Mesothelial cell of epicardium (in vitro differentiated cells): ENCODE measurements at regions not wholly inside any gene's neighbourhood (a gene's known extent, or its start where the extent isn't known, plus 50 kb on each side); places are given as distances from the start of the nearest gene placed in this dataset.

Source experiments
- DNase-seq, 2 experiments: peaks; one replicate each; pipeline ENCODE4 v3.0.0; 2021; ENCODE audit warnings: low spot score in 2 of 2; ENCODE audit not compliant: unreplicated experiment in 2 of 2
- H3K27ac Mint-ChIP-seq: 2 replicates; pipeline ENCODE4 v1.8.0; 2021; ENCODE audit warnings: mixed read lengths
- H3K27me3 Mint-ChIP-seq: 2 replicates; pipeline ENCODE4 v1.8.0; 2021; ENCODE audit warnings: low read depth, mixed read lengths
- H3K36me3 Mint-ChIP-seq: 2 replicates; pipeline ENCODE4 v1.8.0; 2021; ENCODE audit warnings: mixed read lengths
- H3K4me1 Mint-ChIP-seq: 2 replicates; pipeline ENCODE4 v1.8.0; 2021; ENCODE audit warnings: mixed read lengths
- H3K4me3 Mint-ChIP-seq: 2 replicates; pipeline ENCODE4 v1.8.0; 2021; ENCODE audit warnings: mild to moderate bottlenecking, moderate library complexity, mixed read lengths
- H3K9me3 Mint-ChIP-seq: 2 replicates; pipeline ENCODE4 v1.8.0; 2021; ENCODE audit warnings: mixed read lengths
- TF ChIP-seq, protein P1 (sequence below): fragments of 200-600 bp; sonication (generic); IDR thresholded peaks from one replicate; pipeline ENCODE4 v1.5.0; 2021; ENCODE audit warnings: antibody characterized with exemption; ENCODE audit not compliant: unreplicated experiment

DNA sequence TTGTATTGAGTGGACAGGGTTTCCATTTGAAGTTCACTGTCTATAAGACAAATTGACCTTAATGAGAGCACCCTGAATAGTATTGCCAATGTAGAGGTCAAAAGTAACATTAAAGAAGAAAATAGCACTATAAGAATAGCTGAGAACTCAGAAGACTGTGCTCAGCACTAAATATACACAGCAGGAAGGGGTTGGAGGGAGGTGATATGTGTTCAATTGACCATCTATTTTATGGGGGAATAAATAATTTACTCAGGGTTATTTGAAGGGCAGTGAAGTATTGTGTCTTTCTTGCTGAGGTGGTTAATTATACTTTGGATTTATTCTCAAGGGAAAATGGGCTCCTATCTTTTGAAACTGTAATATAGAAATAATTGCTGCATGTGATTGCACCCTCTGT is 1380.5 kb upstream of the SPRY2 start:
- TF ChIP-seq, protein P1, sequence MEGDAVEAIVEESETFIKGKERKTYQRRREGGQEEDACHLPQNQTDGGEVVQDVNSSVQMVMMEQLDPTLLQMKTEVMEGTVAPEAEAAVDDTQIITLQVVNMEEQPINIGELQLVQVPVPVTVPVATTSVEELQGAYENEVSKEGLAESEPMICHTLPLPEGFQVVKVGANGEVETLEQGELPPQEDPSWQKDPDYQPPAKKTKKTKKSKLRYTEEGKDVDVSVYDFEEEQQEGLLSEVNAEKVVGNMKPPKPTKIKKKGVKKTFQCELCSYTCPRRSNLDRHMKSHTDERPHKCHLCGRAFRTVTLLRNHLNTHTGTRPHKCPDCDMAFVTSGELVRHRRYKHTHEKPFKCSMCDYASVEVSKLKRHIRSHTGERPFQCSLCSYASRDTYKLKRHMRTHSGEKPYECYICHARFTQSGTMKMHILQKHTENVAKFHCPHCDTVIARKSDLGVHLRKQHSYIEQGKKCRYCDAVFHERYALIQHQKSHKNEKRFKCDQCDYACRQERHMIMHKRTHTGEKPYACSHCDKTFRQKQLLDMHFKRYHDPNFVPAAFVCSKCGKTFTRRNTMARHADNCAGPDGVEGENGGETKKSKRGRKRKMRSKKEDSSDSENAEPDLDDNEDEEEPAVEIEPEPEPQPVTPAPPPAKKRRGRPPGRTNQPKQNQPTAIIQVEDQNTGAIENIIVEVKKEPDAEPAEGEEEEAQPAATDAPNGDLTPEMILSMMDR: no peak
- H3K9me3 Mint-ChIP-seq: peaks cover 8% of the 10 kb centered on the region
- no peak overlapping the region for H3K27ac Mint-ChIP-seq
- no peak for DNase-seq
- H3K27me3 Mint-ChIP-seq: no peaks in the 10 kb centered on the region
- no peaks in the 10 kb centered on the region for H3K36me3 Mint-ChIP-seq
- no peak overlapping the region for H3K4me3 Mint-ChIP-seq
- H3K4me1 Mint-ChIP-seq: peaks cover 8% of the 10 kb centered on the region

DNA sequence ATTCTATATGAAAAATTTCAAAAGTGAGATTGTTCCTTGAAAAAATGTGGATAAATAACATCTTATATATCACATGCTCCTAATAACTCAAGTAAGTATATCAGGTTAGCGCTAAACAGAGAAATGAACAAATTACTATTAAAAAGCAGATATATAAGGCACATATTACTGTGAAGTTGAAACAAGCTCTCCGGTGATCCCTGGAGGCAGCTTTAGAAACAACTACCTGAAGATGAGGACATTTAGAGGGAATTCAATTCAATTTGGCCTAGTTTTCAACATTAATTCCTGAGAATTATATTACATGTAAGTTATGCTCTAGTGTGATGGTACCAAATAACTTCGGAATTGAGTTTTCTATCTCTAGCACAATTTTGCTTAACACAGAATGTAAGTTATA is 1373.6 kb upstream of the SPRY2 start:
- no peaks in the 10 kb centered on the region for H3K36me3 Mint-ChIP-seq
- no peaks in the 10 kb centered on the region for H3K27me3 Mint-ChIP-seq
- no peak for DNase-seq
- no peak overlapping the region for H3K4me3 Mint-ChIP-seq
- no peak overlapping the region for H3K27ac Mint-ChIP-seq
- H3K9me3 Mint-ChIP-seq: peaks cover 15% of the 10 kb centered on the region
- TF ChIP-seq, protein P1: no peak
- no peaks in the 10 kb centered on the region for H3K4me1 Mint-ChIP-seq

DNA sequence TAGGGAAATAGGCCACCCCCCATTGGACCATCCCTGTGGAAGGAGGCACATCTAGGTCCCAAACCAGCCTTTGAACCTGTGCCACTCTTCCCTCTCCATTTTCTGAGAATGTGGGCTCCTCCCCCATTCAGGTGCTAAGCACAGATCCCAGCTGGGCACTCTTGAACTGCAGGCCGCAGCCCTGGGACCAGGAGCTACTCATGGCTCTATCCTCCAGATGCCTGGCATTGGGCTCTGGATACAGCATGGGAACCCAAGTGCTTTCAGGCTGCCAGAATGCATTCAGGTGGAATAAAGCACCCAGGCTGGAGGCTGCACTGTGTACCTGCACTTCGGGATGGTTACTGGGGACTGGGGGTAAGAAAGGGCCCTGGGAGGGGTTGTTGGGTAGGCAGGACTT is 1372.3 kb upstream of the SPRY2 start:
- Mint-ChIP-seq H3K36me3 (no peaks in the 10 kb centered on the region), H3K4me3 (no peak overlapping the region), H3K27me3 (no peaks in the 10 kb centered on the region), H3K4me1 (no peaks in the 10 kb centered on the region), H3K9me3 (peaks cover 27% of the 10 kb centered on the region), H3K27ac (no peak overlapping the region)
- TF ChIP-seq, protein P1: no peak
- DNase-seq: no peak

DNA sequence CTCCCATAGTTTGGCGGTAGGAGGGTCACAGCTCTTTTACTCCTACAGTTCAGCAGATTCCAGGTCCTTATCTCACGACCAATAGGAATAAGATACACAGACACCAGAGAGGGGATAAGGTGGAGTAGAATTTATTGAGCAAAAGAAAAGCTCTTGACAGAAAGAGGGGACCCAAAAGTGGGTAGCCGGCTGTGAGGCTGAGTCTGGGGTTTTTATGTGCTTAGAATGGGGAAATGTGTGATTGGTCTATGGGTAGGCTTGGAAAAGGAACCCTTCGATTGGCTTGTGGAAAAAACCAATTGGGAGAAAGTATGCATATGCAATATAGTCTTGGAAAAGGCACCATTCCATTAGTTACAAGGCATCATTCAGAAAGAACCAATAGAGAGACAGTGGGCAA is 1356.9 kb upstream of the SPRY2 start:
- Mint-ChIP-seq H3K27ac (no peak overlapping the region), H3K4me1 (no peaks in the 10 kb centered on the region), H3K27me3 (no peaks in the 10 kb centered on the region), H3K36me3 (no peaks in the 10 kb centered on the region), H3K4me3 (no peak overlapping the region), H3K9me3 (peaks cover 4% of the 10 kb centered on the region)
- no peak for DNase-seq
- TF ChIP-seq, protein P1: no peak

DNA sequence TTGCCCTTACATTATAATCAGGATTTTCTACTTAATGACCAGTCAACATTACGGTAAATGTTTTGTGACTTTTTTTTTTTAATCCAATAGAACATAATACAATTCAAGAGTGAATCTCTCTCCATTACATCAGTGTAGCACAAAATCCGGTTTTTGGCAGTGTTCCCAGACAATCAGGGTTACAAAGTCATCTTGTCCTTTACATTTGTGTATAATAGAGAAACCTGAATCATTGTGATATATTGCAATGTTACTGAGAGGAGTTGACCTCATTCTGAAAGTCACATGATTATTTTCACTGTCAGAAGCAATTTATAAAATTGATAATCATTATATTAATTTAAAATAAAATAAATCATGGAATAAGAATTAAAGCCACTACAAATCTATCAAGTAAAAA is 1346.0 kb upstream of the SPRY2 start:
- Mint-ChIP-seq H3K36me3 (no peaks in the 10 kb centered on the region), H3K27me3 (no peaks in the 10 kb centered on the region), H3K4me3 (no peak overlapping the region), H3K27ac (no peak overlapping the region), H3K9me3 (peaks cover 5% of the 10 kb centered on the region), H3K4me1 (peaks cover 17% of the 10 kb centered on the region)
- DNase-seq: no peak
- TF ChIP-seq, protein P1: no peak

DNA sequence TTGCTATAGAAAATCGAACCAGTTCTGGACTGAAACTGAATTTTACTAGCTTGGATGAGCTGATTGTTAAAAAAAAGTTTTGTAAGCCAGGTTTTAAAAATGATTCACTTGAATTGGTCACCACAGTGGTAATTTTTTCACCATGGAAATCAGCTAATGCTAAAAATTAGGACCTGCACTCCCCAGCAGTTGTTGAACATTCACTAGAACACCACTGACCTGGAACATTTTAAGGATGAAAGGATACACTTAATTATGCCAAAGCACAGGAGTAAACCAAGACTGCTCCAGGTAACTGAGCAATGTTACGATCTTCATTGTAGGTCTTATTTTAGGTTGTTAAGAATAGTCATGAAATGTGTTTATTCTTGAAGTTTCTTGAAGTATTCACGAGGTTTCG is 1342.6 kb upstream of the SPRY2 start:
- TF ChIP-seq, protein P1: no peak
- H3K36me3 Mint-ChIP-seq: no peaks in the 10 kb centered on the region
- peaks cover 17% of the 10 kb centered on the region for H3K4me1 Mint-ChIP-seq
- DNase-seq: no peak
- no peak overlapping the region for H3K4me3 Mint-ChIP-seq
- no peaks in the 10 kb centered on the region for H3K27me3 Mint-ChIP-seq
- H3K27ac Mint-ChIP-seq: no peak overlapping the region
- peaks cover 11% of the 10 kb centered on the region for H3K9me3 Mint-ChIP-seq
